SK-N-SH (cell line): ENCODE measurements at regions not wholly inside any gene's neighbourhood (a gene's known extent, or its start where the extent isn't known, plus 50 kb on each side); places are given as distances from the start of the nearest gene placed in this dataset.

ENCODE experiments used
- CTCF ChIP-seq: fragments of 200-600 bp; sonication (generic); IDR thresholded peaks from 2 replicates; pipeline ENCODE4 v1.6.1; 2017; ENCODE audit warnings: antibody characterized with exemption, mild to moderate bottlenecking, moderate library complexity
- EZH2phosphoT487 ChIP-seq: fragments of 200-600 bp; sonication (generic); IDR thresholded peaks from 2 replicates; pipeline ENCODE4 v1.6.1; 2017; ENCODE audit warnings: low read depth, mixed run types, mild to moderate bottlenecking, antibody characterized with exemption, moderate library complexity, borderline replicate concordance
- MAX ChIP-seq: IDR thresholded peaks from 2 replicates; pipeline ENCODE4 v1.4.0; 2012; ENCODE audit warnings: low read depth
- POLR2AphosphoS5 ChIP-seq: IDR thresholded peaks from 2 replicates; pipeline ENCODE4 v1.6.1; 2012; ENCODE audit warnings: low read depth, low read length
- ZBTB33 ChIP-seq: IDR thresholded peaks from 2 replicates; pipeline ENCODE4 v1.4.0; 2012; ENCODE audit warnings: low read depth, borderline replicate concordance

DNA sequence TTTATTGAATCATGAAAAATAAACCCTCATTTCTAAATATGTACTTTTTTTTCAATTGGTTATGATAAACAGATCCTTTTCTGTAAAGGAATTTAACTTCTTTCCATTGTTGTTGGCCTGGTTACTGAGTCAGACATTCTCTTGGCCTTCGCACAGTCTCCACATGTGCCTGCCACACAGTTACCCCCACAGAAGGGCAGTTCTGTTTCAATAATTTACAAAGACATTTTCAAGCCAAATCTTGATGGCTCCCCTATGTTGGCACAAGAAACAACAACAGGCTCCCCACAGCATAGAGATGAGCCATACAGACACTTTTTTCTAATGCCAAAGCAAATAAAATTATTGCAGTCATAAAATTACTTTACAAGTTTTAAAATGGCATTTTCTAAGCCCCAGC, 55.6 kb upstream of the BEND6 start:
- TF ChIP-seq CTCF (no peak), MAX (peak; percentile 97), EZH2phosphoT487 (no peak), ZBTB33 (peak; percentile 53; the same call in 1 of the 2 replicates), POLR2AphosphoS5 (no peak)
